ENCODE measurements at regions not wholly inside any gene's neighbourhood (a gene's known extent, or its start where the extent isn't known, plus 50 kb on each side); places are given as distances from the start of the nearest gene placed in this dataset.

DNA sequence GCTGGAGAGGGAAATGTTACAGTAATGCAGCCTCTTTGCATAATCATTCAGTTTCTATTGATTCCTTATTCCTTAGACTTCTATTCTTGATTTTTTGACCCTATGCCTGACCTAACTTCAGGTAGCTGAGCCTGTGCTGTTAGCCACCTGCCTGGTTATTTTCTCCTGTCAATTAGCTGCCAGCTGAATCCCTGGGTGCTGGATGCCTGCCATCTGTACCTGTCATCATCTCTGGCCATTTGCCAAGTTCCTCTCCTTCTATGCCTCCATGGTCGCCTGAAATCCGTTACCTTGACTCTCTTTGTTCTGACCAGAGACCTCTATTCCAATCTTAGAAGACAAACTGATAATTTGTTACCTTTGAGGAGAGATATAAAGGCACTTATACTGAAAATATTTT is 178.3 kb downstream of the CAVIN4 start:
- Histone ChIP-seq H3K9ac (ENCODE audit: low read length) (no peak overlapping the region), H3K9me3 (ENCODE audit: low read length) (no peaks in the 10 kb centered on the region), H3K79me2 (ENCODE audit: low read length) (no peaks in the 10 kb centered on the region), H3K4me1 (ENCODE audit: insufficient read depth, low read length) (no peaks in the 10 kb centered on the region), H3K27me3 (ENCODE audit: low read length) (no peaks in the 10 kb centered on the region), H3K4me3 (ENCODE audit: low read length) (no peak overlapping the region), H3K36me3 (ENCODE audit: low read depth, low read length) (no peaks in the 10 kb centered on the region), H4K20me1 (ENCODE audit: low read length) (no peaks in the 10 kb centered on the region), H2AFZ (ENCODE audit: low read length) (no peak overlapping the region), H3K27ac (ENCODE audit: low read length) (no peak overlapping the region), H3K4me2 (ENCODE audit: low read length) (no peak overlapping the region), H3K9me2 (replicated peaks; ENCODE audit: low read length) (no peaks in the 10 kb centered on the region), H3F3A (ENCODE audit: low read length, unreplicated experiment) (no peaks in the 10 kb centered on the region)
- ChIA-PET POLR2A (ENCODE audit: unreplicated experiment) (no interaction called here), CTCF (no interaction called here)
- no peak for DNase-seq
- TF ChIP-seq EZH2 (IDR thresholded peaks at IDR 0.05; ENCODE audit: low read length, unreplicated experiment) (no peak), EZH2phosphoT487 (IDR thresholded peaks at IDR 0.05; ENCODE audit: borderline replicate concordance, low read length) (no peak)
- TF ChIP-seq, protein P1, sequence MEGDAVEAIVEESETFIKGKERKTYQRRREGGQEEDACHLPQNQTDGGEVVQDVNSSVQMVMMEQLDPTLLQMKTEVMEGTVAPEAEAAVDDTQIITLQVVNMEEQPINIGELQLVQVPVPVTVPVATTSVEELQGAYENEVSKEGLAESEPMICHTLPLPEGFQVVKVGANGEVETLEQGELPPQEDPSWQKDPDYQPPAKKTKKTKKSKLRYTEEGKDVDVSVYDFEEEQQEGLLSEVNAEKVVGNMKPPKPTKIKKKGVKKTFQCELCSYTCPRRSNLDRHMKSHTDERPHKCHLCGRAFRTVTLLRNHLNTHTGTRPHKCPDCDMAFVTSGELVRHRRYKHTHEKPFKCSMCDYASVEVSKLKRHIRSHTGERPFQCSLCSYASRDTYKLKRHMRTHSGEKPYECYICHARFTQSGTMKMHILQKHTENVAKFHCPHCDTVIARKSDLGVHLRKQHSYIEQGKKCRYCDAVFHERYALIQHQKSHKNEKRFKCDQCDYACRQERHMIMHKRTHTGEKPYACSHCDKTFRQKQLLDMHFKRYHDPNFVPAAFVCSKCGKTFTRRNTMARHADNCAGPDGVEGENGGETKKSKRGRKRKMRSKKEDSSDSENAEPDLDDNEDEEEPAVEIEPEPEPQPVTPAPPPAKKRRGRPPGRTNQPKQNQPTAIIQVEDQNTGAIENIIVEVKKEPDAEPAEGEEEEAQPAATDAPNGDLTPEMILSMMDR (conservative IDR thresholded peaks at IDR 0.05; ENCODE audit: low read depth, low read length): no peak
- no peak for ATAC-seq
- BruUV-seq (replicated peaks): no TSS peak
- intact Hi-C loops (cut with micrococcal nuclease): no loop called here

DNA sequence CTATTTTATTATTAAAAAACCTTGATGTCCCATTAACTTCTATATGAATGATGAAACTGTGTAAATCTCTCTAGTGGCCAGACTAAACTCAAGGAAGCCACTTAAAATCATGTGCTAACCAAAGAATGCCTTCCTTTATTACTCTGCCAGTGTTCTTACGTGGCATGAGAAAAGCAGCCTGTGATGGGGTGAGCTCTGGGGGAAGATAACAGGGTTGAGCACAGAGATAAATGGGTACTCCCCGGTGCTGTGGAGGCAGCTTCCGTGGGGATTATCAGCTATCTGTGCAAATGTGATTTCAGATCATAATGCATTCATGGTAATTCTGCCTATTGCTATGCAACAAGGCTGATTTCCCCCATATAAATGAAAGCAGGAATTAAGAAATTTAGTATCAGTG is 181.3 kb downstream of the CAVIN4 start:
- H3K27me3 ChIP-seq (ENCODE audit: low read length): no peaks in the 10 kb centered on the region
- no peaks in the 10 kb centered on the region for H3K9me3 ChIP-seq (ENCODE audit: low read length)
- DNase-seq (no peak), ATAC-seq (no peak)
- no peaks in the 10 kb centered on the region for H3K79me2 ChIP-seq (ENCODE audit: low read length)
- H4K20me1 ChIP-seq (ENCODE audit: low read length): no peaks in the 10 kb centered on the region
- no peaks in the 10 kb centered on the region for H3K9me2 ChIP-seq (replicated peaks; ENCODE audit: low read length)
- H3K4me3 ChIP-seq (ENCODE audit: low read length): no peak overlapping the region
- no peak overlapping the region for H2AFZ ChIP-seq (ENCODE audit: low read length)
- BruUV-seq (replicated peaks): no TSS peak
- no peak overlapping the region for H3K4me2 ChIP-seq (ENCODE audit: low read length)
- H3K4me1 ChIP-seq (ENCODE audit: insufficient read depth, low read length): no peaks in the 10 kb centered on the region
- intact Hi-C loops (cut with micrococcal nuclease): no loop called here
- H3K9ac ChIP-seq (ENCODE audit: low read length): no peak overlapping the region
- CTCF ChIA-PET: no interaction called here
- H3K27ac ChIP-seq (ENCODE audit: low read length): no peak overlapping the region
- H3K36me3 ChIP-seq (ENCODE audit: low read depth, low read length): no peaks in the 10 kb centered on the region
- POLR2A ChIA-PET (ENCODE audit: unreplicated experiment): no interaction called here
- H3F3A ChIP-seq (ENCODE audit: low read length, unreplicated experiment): no peaks in the 10 kb centered on the region
- TF ChIP-seq EZH2phosphoT487 (IDR thresholded peaks at IDR 0.05; ENCODE audit: borderline replicate concordance, low read length) (no peak), EZH2 (IDR thresholded peaks at IDR 0.05; ENCODE audit: low read length, unreplicated experiment) (no peak)
- TF ChIP-seq, protein P1 (conservative IDR thresholded peaks at IDR 0.05; ENCODE audit: low read depth, low read length): no peak

GRCh38 chr9:100761276-100761802 is 183.5 kb downstream of the CAVIN4 start:
- BruUV-seq (replicated peaks): no TSS peak
- no peaks in the 10 kb centered on the region for H3F3A ChIP-seq (ENCODE audit: low read length, unreplicated experiment)
- H3K9me3 ChIP-seq (ENCODE audit: low read length): no peaks in the 10 kb centered on the region
- no peak overlapping the region for H3K9ac ChIP-seq (ENCODE audit: low read length)
- no peak overlapping the region for H3K4me2 ChIP-seq (ENCODE audit: low read length)
- ATAC-seq (no peak), DNase-seq (no peak)
- H3K4me3 ChIP-seq (ENCODE audit: low read length): no peak overlapping the region
- H3K36me3 ChIP-seq (ENCODE audit: low read depth, low read length): no peaks in the 10 kb centered on the region
- CTCF ChIA-PET: no interaction called here
- H2AFZ ChIP-seq (ENCODE audit: low read length): no peak overlapping the region
- no peaks in the 10 kb centered on the region for H3K79me2 ChIP-seq (ENCODE audit: low read length)
- H3K4me1 ChIP-seq (ENCODE audit: insufficient read depth, low read length): no peaks in the 10 kb centered on the region
- H3K9me2 ChIP-seq (replicated peaks; ENCODE audit: low read length): no peaks in the 10 kb centered on the region
- POLR2A ChIA-PET (ENCODE audit: unreplicated experiment): no interaction called here
- no peaks in the 10 kb centered on the region for H4K20me1 ChIP-seq (ENCODE audit: low read length)
- no peaks in the 10 kb centered on the region for H3K27me3 ChIP-seq (ENCODE audit: low read length)
- TF ChIP-seq EZH2 (IDR thresholded peaks at IDR 0.05; ENCODE audit: low read length, unreplicated experiment): no peak
- TF ChIP-seq, protein P1 (conservative IDR thresholded peaks at IDR 0.05; ENCODE audit: low read depth, low read length): no peak
- TF ChIP-seq EZH2phosphoT487 (IDR thresholded peaks at IDR 0.05; ENCODE audit: borderline replicate concordance, low read length): no peak
- intact Hi-C loops (cut with micrococcal nuclease): no loop called here
- H3K27ac ChIP-seq (ENCODE audit: low read length): no peak overlapping the region

Measured in PC-3 (cell line).